IPS-18a (cell line): ENCODE measurements at regions not wholly inside any gene's neighbourhood (a gene's known extent, or its start where the extent isn't known, plus 50 kb on each side); places are given as distances from the start of the nearest gene placed in this dataset.

Source experiments
- H3K27ac ChIP-seq: one replicate; pipeline ENCODE4 v1.5.1; 2013; ENCODE audit warnings: low read length
- H3K27me3 ChIP-seq: one replicate; pipeline ENCODE4 v1.6.1; 2013; ENCODE audit warnings: mild to moderate bottlenecking, low read length; ENCODE audit not compliant: control insufficient read depth, insufficient read depth
- H3K36me3 ChIP-seq: one replicate; pipeline ENCODE4 v1.6.1; 2013; ENCODE audit warnings: low read depth, low read length; ENCODE audit not compliant: control insufficient read depth
- H3K4me1 ChIP-seq: one replicate; pipeline ENCODE4 v1.6.1; 2013; ENCODE audit warnings: low read depth, low read length; ENCODE audit not compliant: control insufficient read depth
- H3K4me3 ChIP-seq: one replicate; pipeline ENCODE4 v1.5.1; 2013; ENCODE audit warnings: low read length
- H3K9ac ChIP-seq: one replicate; pipeline ENCODE4 v1.6.1; 2013; ENCODE audit warnings: mild to moderate bottlenecking, low read length, moderate library complexity
- H3K9me3 ChIP-seq: one replicate; pipeline ENCODE4 v1.6.1; 2013; ENCODE audit warnings: low read depth, low read length; ENCODE audit not compliant: control insufficient read depth

DNA sequence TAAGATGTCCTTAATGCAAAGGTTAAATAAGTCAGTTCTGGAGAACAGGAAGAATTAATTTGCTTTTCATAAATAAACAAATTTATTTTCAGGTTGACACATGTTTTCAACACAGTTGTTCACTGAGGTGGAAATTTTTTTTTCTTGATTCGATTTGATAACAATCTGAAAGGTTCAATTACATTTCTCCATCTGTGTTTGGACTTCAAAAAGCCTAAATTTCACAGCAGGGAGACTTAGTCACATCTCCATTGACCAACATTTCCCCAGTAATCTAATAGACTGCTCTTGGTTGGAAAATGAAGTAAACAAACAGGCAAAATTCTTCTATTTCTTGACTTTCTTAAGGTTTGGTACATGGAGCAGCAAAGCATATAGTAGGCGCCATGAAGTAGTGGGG, 134.9 kb upstream of the CPNE8 start:
- Histone ChIP-seq H3K9ac (no peak overlapping the region), H3K9me3 (no peaks in the 10 kb centered on the region), H3K27ac (no peak overlapping the region), H3K27me3 (no peaks in the 10 kb centered on the region), H3K4me3 (no peak overlapping the region), H3K4me1 (no peaks in the 10 kb centered on the region), H3K36me3 (no peaks in the 10 kb centered on the region)

- Histone ChIP-seq H3K4me1 (no peaks in the 10 kb centered on the region), H3K27ac (no peak overlapping the region), H3K9me3 (no peaks in the 10 kb centered on the region), H3K36me3 (no peaks in the 10 kb centered on the region), H3K4me3 (no peak overlapping the region), H3K27me3 (no peaks in the 10 kb centered on the region), H3K9ac (no peak overlapping the region)
Observed at GRCh38 chr12:39037115-39037514, 131.7 kb upstream of the CPNE8 start.

DNA sequence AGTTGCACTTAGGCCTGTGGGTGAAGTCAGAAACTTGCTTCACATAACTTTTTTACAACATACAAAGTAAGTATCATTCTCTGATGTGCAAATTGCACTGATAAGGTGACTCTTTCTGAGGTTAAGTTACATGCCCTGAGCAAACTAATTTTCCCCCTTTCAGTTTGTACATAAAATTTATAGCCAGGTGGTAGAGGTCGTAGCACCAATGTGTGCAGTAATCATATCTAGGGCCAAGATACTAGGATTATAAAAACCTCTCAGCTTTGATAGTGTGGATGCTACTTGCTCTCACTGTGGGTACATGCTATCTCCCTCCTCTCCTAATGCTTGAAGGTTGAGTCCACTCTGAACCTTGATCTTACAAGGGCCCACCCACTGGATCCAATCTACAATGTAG, 130.7 kb upstream of the CPNE8 start:
- Histone ChIP-seq H3K4me1 (no peaks in the 10 kb centered on the region), H3K9ac (no peak overlapping the region), H3K9me3 (no peaks in the 10 kb centered on the region)

GRCh38 chr12:39033782-39034181, 128.4 kb upstream of the CPNE8 start:
- no peak overlapping the region for H3K27ac ChIP-seq
- no peak overlapping the region for H3K9ac ChIP-seq
- H3K9me3 ChIP-seq = no peaks in the 10 kb centered on the region
- H3K4me3 ChIP-seq = no peak overlapping the region
- no peaks in the 10 kb centered on the region for H3K4me1 ChIP-seq
- no peaks in the 10 kb centered on the region for H3K27me3 ChIP-seq
- no peaks in the 10 kb centered on the region for H3K36me3 ChIP-seq

More for the DNA sequence above, 130.7 kb upstream of the CPNE8 start:
- H3K27ac ChIP-seq = no peak overlapping the region
- H3K36me3 ChIP-seq = no peaks in the 10 kb centered on the region
- no peaks in the 10 kb centered on the region for H3K27me3 ChIP-seq
- no peak overlapping the region for H3K4me3 ChIP-seq

DNA sequence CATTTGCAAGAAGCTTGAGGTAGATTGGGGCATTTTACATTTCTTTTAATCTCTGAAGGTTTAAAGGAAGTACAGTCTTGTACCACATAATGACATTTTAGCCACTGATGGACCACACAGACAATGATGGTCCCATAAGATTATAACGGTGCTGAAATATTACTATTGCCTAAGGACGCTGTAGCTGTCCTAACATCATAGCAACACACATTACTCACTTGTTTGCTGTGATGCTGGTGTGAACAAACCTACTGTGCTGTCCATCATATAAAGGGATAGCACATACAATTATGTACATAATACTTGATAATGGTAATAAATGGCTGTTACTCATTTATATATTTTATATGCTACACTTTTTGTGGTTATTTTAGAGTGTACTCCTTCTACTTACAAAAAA, 127.1 kb upstream of the CPNE8 start:
- Histone ChIP-seq H3K9ac (no peak overlapping the region), H3K4me3 (no peak overlapping the region), H3K36me3 (no peaks in the 10 kb centered on the region), H3K27me3 (no peaks in the 10 kb centered on the region), H3K4me1 (no peaks in the 10 kb centered on the region), H3K27ac (no peak overlapping the region), H3K9me3 (no peaks in the 10 kb centered on the region)

DNA sequence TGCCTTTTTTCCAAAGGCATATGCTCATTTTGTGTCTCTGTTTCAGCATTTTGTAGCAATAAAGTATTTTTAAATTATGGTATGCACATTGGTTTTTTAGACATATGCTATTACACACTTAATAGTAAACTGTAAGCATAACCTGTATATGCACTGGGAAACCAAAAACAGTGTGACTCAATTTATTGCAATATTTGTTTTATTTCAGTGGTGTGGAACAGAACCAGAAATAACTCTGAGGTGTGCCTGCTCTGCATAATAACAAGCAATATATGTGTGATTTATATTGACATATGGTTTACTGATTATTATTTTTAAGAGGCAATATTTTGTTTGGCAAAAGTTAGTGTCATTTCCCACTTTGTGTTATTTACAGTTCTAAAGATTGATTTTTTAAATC, 126.6 kb upstream of the CPNE8 start:
- H3K27ac ChIP-seq = no peak overlapping the region
- no peaks in the 10 kb centered on the region for H3K9me3 ChIP-seq
- no peak overlapping the region for H3K4me3 ChIP-seq
- H3K27me3 ChIP-seq = no peaks in the 10 kb centered on the region
- H3K9ac ChIP-seq = no peak overlapping the region
- no peaks in the 10 kb centered on the region for H3K36me3 ChIP-seq
- H3K4me1 ChIP-seq = no peaks in the 10 kb centered on the region

GRCh38 chr12:39028382-39028781, 123.0 kb upstream of the CPNE8 start:
- Histone ChIP-seq H3K27me3 (no peaks in the 10 kb centered on the region), H3K4me3 (no peak overlapping the region), H3K9me3 (no peaks in the 10 kb centered on the region), H3K27ac (no peak overlapping the region), H3K36me3 (no peaks in the 10 kb centered on the region), H3K9ac (no peak overlapping the region), H3K4me1 (no peaks in the 10 kb centered on the region)

- Histone ChIP-seq H3K36me3 (no peaks in the 10 kb centered on the region), H3K9ac (no peak overlapping the region), H3K4me3 (no peak overlapping the region), H3K4me1 (no peaks in the 10 kb centered on the region), H3K9me3 (no peaks in the 10 kb centered on the region), H3K27me3 (no peaks in the 10 kb centered on the region), H3K27ac (no peak overlapping the region)
Observed at GRCh38 chr12:39012870-39013269, 107.5 kb upstream of the CPNE8 start.

DNA sequence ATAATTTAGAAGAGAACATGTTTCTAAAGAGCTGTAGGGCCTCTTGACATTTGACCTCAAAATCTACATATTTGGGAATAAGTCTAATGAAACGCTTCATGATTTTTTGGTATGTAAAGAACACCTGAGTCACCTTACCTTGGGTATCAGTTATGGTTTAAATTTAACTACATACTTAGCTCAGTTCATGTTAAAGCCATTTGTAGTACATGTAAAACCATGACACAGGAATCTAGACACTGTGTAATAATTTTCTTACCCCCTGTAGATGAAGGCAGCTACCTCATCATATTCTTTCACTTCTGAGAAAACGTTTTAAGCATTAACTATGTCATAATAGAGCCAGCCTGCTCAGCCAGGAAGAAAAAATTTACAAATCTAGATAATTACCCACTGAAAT, 105.8 kb upstream of the CPNE8 start:
- H3K9me3 ChIP-seq = no peaks in the 10 kb centered on the region
- H3K4me3 ChIP-seq = no peak overlapping the region
- no peaks in the 10 kb centered on the region for H3K4me1 ChIP-seq
- no peak overlapping the region for H3K9ac ChIP-seq
- H3K27ac ChIP-seq = no peak overlapping the region
- no peaks in the 10 kb centered on the region for H3K27me3 ChIP-seq
- no peaks in the 10 kb centered on the region for H3K36me3 ChIP-seq

- Histone ChIP-seq H3K27me3 (no peaks in the 10 kb centered on the region), H3K4me3 (no peak overlapping the region), H3K27ac (no peak overlapping the region), H3K36me3 (no peaks in the 10 kb centered on the region), H3K9me3 (no peaks in the 10 kb centered on the region), H3K9ac (no peak overlapping the region), H3K4me1 (no peaks in the 10 kb centered on the region)
Observed at GRCh38 chr12:39010406-39010805, 105.0 kb upstream of the CPNE8 start.

GRCh38 chr12:39007619-39008018, 102.2 kb upstream of the CPNE8 start:
- H3K27me3 ChIP-seq = no peaks in the 10 kb centered on the region
- H3K36me3 ChIP-seq = no peaks in the 10 kb centered on the region
- no peaks in the 10 kb centered on the region for H3K4me1 ChIP-seq
- H3K27ac ChIP-seq = no peak overlapping the region
- no peak overlapping the region for H3K9ac ChIP-seq
- H3K9me3 ChIP-seq = no peaks in the 10 kb centered on the region
- H3K4me3 ChIP-seq = no peak overlapping the region

GRCh38 chr12:39006286-39006685, 100.9 kb upstream of the CPNE8 start:
- H3K27me3 ChIP-seq = no peaks in the 10 kb centered on the region
- no peak overlapping the region for H3K4me3 ChIP-seq
- H3K4me1 ChIP-seq = no peaks in the 10 kb centered on the region
- no peak overlapping the region for H3K27ac ChIP-seq
- H3K9ac ChIP-seq = no peak overlapping the region
- H3K36me3 ChIP-seq = no peaks in the 10 kb centered on the region
- no peaks in the 10 kb centered on the region for H3K9me3 ChIP-seq
